SK-N-SH (cell line): ENCODE measurements at regions not wholly inside any gene's neighbourhood (a gene's known extent, or its start where the extent isn't known, plus 50 kb on each side); places are given as distances from the start of the nearest gene placed in this dataset.

Experiments
- CTCF ChIA-PET: fragments of 300-600, 350-600 bp; formaldehyde crosslinking; extraction: SDS; loops from one replicate; lab custom pipeline; 2021; lab: Yijun Ruan, JAX
- POLR2A ChIA-PET: fragments of 350-600 bp; sonication (Branson Sonifier 250); formaldehyde crosslinking; extraction: SDS; loops from one replicate; lab custom pipeline; 2020; ENCODE audit warnings: antibody characterized with exemption, inconsistent platforms; lab: Yijun Ruan, JAX
- DNase-seq: peaks from one replicate; pipeline ENCODE4 v3.0.0; 2012
- H2AFZ ChIP-seq: fragments of 200-600 bp; sonication (generic); 2 replicates; pipeline ENCODE4 v1.8.1; 2016; ENCODE audit warnings: antibody characterized with exemption, mild to moderate bottlenecking, low read depth
- H3F3A ChIP-seq: fragments of 200-600 bp; sonication (generic); replicated peaks from 2 replicates; pipeline ENCODE3; 2016; ENCODE audit warnings: antibody characterized with exemption, mild to moderate bottlenecking; ENCODE audit not compliant: insufficient read depth
- H3K27ac ChIP-seq, 2 experiments: fragments of 200-500 bp in 1 of 2; fragments of 200-600 bp in 1 of 2; sonication (Bioruptor generic) in 1 of 2; sonication (generic), shearing (Covaris generic) in 1 of 2; 2 replicates each; pipeline versions ENCODE4 v1.5.1 to v1.6.1; 2014 to 2016; ENCODE audit warnings: low read depth in 2 of 2, inconsistent platforms in 1 of 2, low read length in 1 of 2, mild to moderate bottlenecking in 1 of 2, mixed read lengths in 1 of 2
- H3K27me3 ChIP-seq: fragments of 200-600 bp; sonication (generic), shearing (Covaris generic); 2 replicates; pipeline ENCODE4 v1.6.1; 2016; ENCODE audit warnings: mixed run types; ENCODE audit not compliant: insufficient read depth
- H3K36me3 ChIP-seq, 2 experiments: fragments of 200-500 bp in 1 of 2; fragments of 200-600 bp in 1 of 2; sonication (Bioruptor generic) in 1 of 2; sonication (generic) in 1 of 2; replicated peaks in 1 of 2; 2 replicates each; pipeline versions ENCODE3 to v1.5.1; 2014 to 2016; ENCODE audit warnings: low read length in 1 of 2, mild to moderate bottlenecking in 1 of 2; ENCODE audit not compliant: insufficient read depth in 2 of 2, control insufficient read depth in 1 of 2
- H3K4me1 ChIP-seq, 2 experiments: fragments of 200-500 bp in 1 of 2; fragments of 200-600 bp in 1 of 2; sonication (Bioruptor generic) in 1 of 2; sonication (generic), shearing (Covaris generic) in 1 of 2; 2 replicates each; pipeline versions ENCODE4 v1.5.1 to v1.6.1; 2014 to 2016; ENCODE audit warnings: low read depth in 1 of 2, low read length in 1 of 2, mixed run types in 1 of 2; ENCODE audit not compliant: insufficient read depth in 2 of 2, control insufficient read depth in 1 of 2
- H3K4me2 ChIP-seq: fragments of 200-600 bp; sonication (generic), shearing (Covaris generic); 2 replicates; pipeline ENCODE4 v1.6.1; 2017; ENCODE audit warnings: mixed run types
- H3K4me3 ChIP-seq, 2 experiments: fragments of 200-500 bp in 1 of 2; fragments of 200-600 bp in 1 of 2; sonication (Bioruptor generic) in 1 of 2; sonication (generic), shearing (Covaris generic) in 1 of 2; 2 replicates each; pipeline versions ENCODE4 v1.5.1 to v1.8.1; 2014 to 2016; ENCODE audit warnings: low read depth in 2 of 2, inconsistent platforms in 1 of 2, low read length in 1 of 2, mild to moderate bottlenecking in 1 of 2, mixed read lengths in 1 of 2, moderate library complexity in 1 of 2
- H3K79me2 ChIP-seq: fragments of 200-600 bp; sonication (generic); 2 replicates; pipeline ENCODE4 v1.8.1; 2017; ENCODE audit warnings: mild to moderate bottlenecking; ENCODE audit not compliant: insufficient read depth
- H3K9ac ChIP-seq: fragments of 200-600 bp; sonication (generic); 2 replicates; pipeline ENCODE4 v1.6.1; 2017; ENCODE audit warnings: mixed run types
- H3K9me2 ChIP-seq: fragments of 200-600 bp; sonication (generic); 2 replicates; pipeline ENCODE4 v1.6.1; 2017; ENCODE audit warnings: mixed run types
- H3K9me3 ChIP-seq: fragments of 200-600 bp; sonication (generic); 2 replicates; pipeline ENCODE4 v1.6.1; 2017; ENCODE audit warnings: mixed run types, mild to moderate bottlenecking, moderate library complexity
- H4K20me1 ChIP-seq: fragments of 200-600 bp; sonication (generic); 2 replicates; pipeline ENCODE4 v1.6.1; 2017; ENCODE audit warnings: mild to moderate bottlenecking, mixed run types; ENCODE audit not compliant: insufficient read depth
- CHD2 ChIP-seq: fragments of 150-350 bp; IDR thresholded peaks from 2 replicates; pipeline ENCODE4 v1.6.1; 2018; ENCODE audit warnings: low read length; ENCODE audit not compliant: partially characterized antibody
- EP300 ChIP-seq, 2 experiments: IDR thresholded peaks; 2 replicates each; pipeline versions ENCODE4 v1.4.0 to v1.6.1; 2012; ENCODE audit warnings: borderline replicate concordance in 1 of 2, low read depth in 1 of 2, low read length in 1 of 2
- EZH2phosphoT487 ChIP-seq: fragments of 200-600 bp; sonication (generic); IDR thresholded peaks from 2 replicates; pipeline ENCODE4 v1.6.1; 2017; ENCODE audit warnings: low read depth, mixed run types, mild to moderate bottlenecking, antibody characterized with exemption, moderate library complexity, borderline replicate concordance
- FOSL2 ChIP-seq: IDR thresholded peaks from 2 replicates; pipeline ENCODE4 v1.4.0; 2012; ENCODE audit warnings: low read depth, mild to moderate bottlenecking, moderate library complexity, borderline replicate concordance
- GATA2 ChIP-seq: sonication (generic); formaldehyde crosslinking; IDR thresholded peaks from 2 replicates; pipeline ENCODE4 v1.5.0; 2020; ENCODE audit warnings: mild to moderate bottlenecking, missing genetic modification reagents
- MXI1 ChIP-seq: IDR thresholded peaks from 2 replicates; pipeline ENCODE4 v1.6.1; 2012; ENCODE audit warnings: mild to moderate bottlenecking, low read depth, low read length, improper control_type of control experiment
- NFIC ChIP-seq: IDR thresholded peaks from 2 replicates; pipeline ENCODE4 v1.4.0; 2012; ENCODE audit warnings: borderline replicate concordance
- NRF1 ChIP-seq: IDR thresholded peaks from 2 replicates; pipeline ENCODE4 v1.6.1; 2012; ENCODE audit warnings: low read depth, mild to moderate bottlenecking, low read length
- RXRA ChIP-seq: IDR thresholded peaks from 2 replicates; pipeline ENCODE4 v1.4.0; 2012; ENCODE audit warnings: low read depth, mild to moderate bottlenecking, borderline replicate concordance
- TCF12 ChIP-seq: IDR thresholded peaks from 2 replicates; pipeline ENCODE4 v1.4.0; 2012
- YY1 ChIP-seq: IDR thresholded peaks from 2 replicates; pipeline ENCODE4 v1.4.0; 2012; ENCODE audit warnings: low read depth, mild to moderate bottlenecking
- WGBS: methylation state at CpG from one replicate; pipeline ENCODE4 v1.1.6; 2017; ENCODE audit warnings: low lambda C conversion rate; 5-methylcytosine and 5-hydroxymethylcytosine counted together
- TF ChIP-seq, protein P1 (sequence below): IDR thresholded peaks from 2 replicates; pipeline ENCODE4 v1.6.1; 2012; ENCODE audit warnings: mild to moderate bottlenecking, low read depth, low read length, moderate library complexity
- TF ChIP-seq, protein P2 (sequence below): IDR thresholded peaks from 2 replicates; pipeline ENCODE4 v1.4.0; 2012; ENCODE audit warnings: low read depth
- TF ChIP-seq, protein P3 (sequence below): IDR thresholded peaks from 2 replicates; pipeline ENCODE4 v1.4.0; 2012; ENCODE audit warnings: low read depth, borderline replicate concordance

DNA sequence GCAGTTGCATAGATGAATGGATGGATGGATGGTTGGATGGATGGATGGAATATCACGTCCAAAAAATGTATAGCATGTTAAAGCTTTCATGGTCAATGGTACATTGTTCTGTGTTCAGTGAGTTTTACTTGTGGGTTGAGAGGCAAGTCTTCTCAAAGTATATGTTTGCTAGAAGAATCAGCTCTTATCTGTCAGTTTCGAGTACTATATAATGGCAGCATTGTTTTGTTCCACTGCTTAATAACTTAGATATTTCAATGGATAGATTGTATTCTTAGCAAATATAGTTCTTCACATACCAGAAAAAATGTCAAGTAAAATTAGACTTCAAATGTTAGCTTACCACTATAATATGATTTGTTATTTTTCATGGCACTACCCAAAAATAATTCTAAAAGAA is 100.9 kb upstream of the CDIN1 start:
- Histone ChIP-seq H3F3A (no peaks in the 10 kb centered on the region), H3K27ac (no peak overlapping the region), H3K27me3 (no peaks in the 10 kb centered on the region), H3K36me3 (no peaks in the 10 kb centered on the region)
- TF ChIP-seq RXRA = no peak
- no peak for TF ChIP-seq TCF12
- TF ChIP-seq, protein P1, sequence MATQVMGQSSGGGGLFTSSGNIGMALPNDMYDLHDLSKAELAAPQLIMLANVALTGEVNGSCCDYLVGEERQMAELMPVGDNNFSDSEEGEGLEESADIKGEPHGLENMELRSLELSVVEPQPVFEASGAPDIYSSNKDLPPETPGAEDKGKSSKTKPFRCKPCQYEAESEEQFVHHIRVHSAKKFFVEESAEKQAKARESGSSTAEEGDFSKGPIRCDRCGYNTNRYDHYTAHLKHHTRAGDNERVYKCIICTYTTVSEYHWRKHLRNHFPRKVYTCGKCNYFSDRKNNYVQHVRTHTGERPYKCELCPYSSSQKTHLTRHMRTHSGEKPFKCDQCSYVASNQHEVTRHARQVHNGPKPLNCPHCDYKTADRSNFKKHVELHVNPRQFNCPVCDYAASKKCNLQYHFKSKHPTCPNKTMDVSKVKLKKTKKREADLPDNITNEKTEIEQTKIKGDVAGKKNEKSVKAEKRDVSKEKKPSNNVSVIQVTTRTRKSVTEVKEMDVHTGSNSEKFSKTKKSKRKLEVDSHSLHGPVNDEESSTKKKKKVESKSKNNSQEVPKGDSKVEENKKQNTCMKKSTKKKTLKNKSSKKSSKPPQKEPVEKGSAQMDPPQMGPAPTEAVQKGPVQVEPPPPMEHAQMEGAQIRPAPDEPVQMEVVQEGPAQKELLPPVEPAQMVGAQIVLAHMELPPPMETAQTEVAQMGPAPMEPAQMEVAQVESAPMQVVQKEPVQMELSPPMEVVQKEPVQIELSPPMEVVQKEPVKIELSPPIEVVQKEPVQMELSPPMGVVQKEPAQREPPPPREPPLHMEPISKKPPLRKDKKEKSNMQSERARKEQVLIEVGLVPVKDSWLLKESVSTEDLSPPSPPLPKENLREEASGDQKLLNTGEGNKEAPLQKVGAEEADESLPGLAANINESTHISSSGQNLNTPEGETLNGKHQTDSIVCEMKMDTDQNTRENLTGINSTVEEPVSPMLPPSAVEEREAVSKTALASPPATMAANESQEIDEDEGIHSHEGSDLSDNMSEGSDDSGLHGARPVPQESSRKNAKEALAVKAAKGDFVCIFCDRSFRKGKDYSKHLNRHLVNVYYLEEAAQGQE = no peak
- TF ChIP-seq FOSL2 = no peak
- TF ChIP-seq, protein P2, sequence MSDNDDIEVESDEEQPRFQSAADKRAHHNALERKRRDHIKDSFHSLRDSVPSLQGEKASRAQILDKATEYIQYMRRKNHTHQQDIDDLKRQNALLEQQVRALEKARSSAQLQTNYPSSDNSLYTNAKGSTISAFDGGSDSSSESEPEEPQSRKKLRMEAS = no peak
- TF ChIP-seq NFIC = no peak
- no peak for TF ChIP-seq NRF1
- TF ChIP-seq EP300 (IDR thresholded peaks at IDR 0.05; ENCODE audit: borderline replicate concordance in 1 of 2, low read depth in 1 of 2, low read length in 1 of 2) = no peak
- no peak for TF ChIP-seq GATA2
- TF ChIP-seq YY1 = no peak
- TF ChIP-seq, all 33 proteins: peak for 0
- Histone ChIP-seq H3K4me2 (no peak overlapping the region), H3K79me2 (no peaks in the 10 kb centered on the region), H3K9me3 (no peaks in the 10 kb centered on the region), H3K4me3 (no peak overlapping the region), H2AFZ (no peak overlapping the region), H3K9me2 (0 out of 2 replicates have a peak, but pooled peaks cover 4% of the 10 kb centered on the region), H3K9ac (no peak overlapping the region), H3K4me1 (no peaks in the 10 kb centered on the region), H4K20me1 (no peaks in the 10 kb centered on the region)
- 88% methylated on average over 2 of the region's 2 CpGs for WGBS
- ChIA-PET POLR2A (no interaction called here), CTCF (interaction anchor here (1.2 to 1.4 kb wide), 2 partner anchors 9 to 23 kb away, joined by 3 to 11 read pairs; no protein-coding TSS in a partner anchor)
- no peak for DNase-seq

DNA sequence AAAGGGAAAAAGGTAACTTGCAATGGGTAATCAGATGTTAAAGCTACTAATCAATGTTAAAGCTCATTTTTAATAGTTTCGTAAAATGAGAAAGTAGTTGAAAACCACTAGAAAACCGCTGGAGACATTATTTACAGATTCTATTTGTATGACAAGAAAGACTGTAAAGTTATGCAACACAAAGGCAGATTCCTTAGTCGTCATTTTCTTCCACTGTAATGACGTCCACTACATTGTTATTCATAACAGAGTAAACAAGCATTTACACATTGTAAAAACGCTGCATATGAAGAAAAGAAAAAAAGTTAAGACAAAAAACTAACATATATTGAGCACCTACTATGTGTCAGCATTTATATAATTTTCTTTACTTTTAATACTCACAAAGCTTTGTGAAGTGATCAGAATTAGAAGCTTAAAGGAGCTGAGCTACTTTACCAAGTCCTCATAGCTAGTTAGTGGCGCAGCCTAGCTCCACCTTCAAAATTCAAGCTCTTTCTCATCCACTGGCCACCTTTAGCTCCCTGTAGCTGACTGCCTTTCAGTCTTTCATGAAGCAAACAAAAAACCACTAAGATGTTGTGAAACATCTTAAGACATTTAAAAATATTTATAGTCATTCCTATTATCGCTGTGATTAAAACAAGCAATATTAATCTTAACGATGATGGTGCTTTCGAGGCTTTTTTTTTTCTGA is 100.1 kb upstream of the CDIN1 start:
- Histone ChIP-seq H3K9me3 (no peaks in the 10 kb centered on the region), H3K9me2 (0 out of 2 replicates have a peak, but pooled peaks cover 4% of the 10 kb centered on the region), H4K20me1 (no peaks in the 10 kb centered on the region), H3K4me2 (no peak overlapping the region), H3K9ac (no peak overlapping the region), H2AFZ (no peak overlapping the region), H3K4me1 (no peaks in the 10 kb centered on the region), H3K36me3 (no peaks in the 10 kb centered on the region), H3F3A (no peaks in the 10 kb centered on the region), H3K79me2 (no peaks in the 10 kb centered on the region), H3K27ac (no peak overlapping the region), H3K4me3 (no peak overlapping the region), H3K27me3 (no peaks in the 10 kb centered on the region)
- no peak for TF ChIP-seq TCF12
- no peak for TF ChIP-seq CHD2
- no peak for TF ChIP-seq MXI1
- TF ChIP-seq RXRA = no peak
- TF ChIP-seq NRF1 = no peak
- TF ChIP-seq EZH2phosphoT487 = no peak
- TF ChIP-seq, protein P3, sequence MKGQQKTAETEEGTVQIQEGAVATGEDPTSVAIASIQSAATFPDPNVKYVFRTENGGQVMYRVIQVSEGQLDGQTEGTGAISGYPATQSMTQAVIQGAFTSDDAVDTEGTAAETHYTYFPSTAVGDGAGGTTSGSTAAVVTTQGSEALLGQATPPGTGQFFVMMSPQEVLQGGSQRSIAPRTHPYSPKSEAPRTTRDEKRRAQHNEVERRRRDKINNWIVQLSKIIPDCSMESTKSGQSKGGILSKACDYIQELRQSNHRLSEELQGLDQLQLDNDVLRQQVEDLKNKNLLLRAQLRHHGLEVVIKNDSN = no peak
- DNase-seq = no peak
- CTCF ChIA-PET = interaction anchor here (1.2 to 1.4 kb wide), 2 partner anchors 10 to 22 kb away, joined by 3 to 11 read pairs; no protein-coding TSS in a partner anchor
- POLR2A ChIA-PET = no interaction called here
- 87% methylated on average over 9 of the region's 9 CpGs for WGBS
